HG03103 (cell line): ENCODE measurements at regions not wholly inside any gene's neighbourhood (a gene's known extent, or its start where the extent isn't known, plus 50 kb on each side); places are given as distances from the start of the nearest gene placed in this dataset.

Source experiments
- ATAC-seq: cut with Tn5 transposase; IDR thresholded peaks from one replicate; pipeline ENCODE4 v1.9.1; 2021; ENCODE audit warnings: low read depth; ENCODE audit not compliant: unreplicated experiment

- no peak for ATAC-seq
Observed at GRCh38 chr20:6882561-6883291, 115.2 kb downstream of the BMP2 start.

- ATAC-seq = no peak
Observed at GRCh38 chr20:6884114-6884513, 116.6 kb downstream of the BMP2 start.

- no peak for ATAC-seq
Observed at GRCh38 chr20:6886065-6886729, 118.7 kb downstream of the BMP2 start.

- no peak for ATAC-seq
Observed at GRCh38 chr20:6887966-6888365, 120.5 kb downstream of the BMP2 start.

- no peak for ATAC-seq
Observed at GRCh38 chr20:6888736-6889395, 121.4 kb downstream of the BMP2 start.

- no peak for ATAC-seq
Observed at GRCh38 chr20:6892724-6893123, 125.2 kb downstream of the BMP2 start.

- no peak for ATAC-seq
Observed at GRCh38 chr20:6898928-6899327, 131.4 kb downstream of the BMP2 start.

GRCh38 chr20:6906871-6907270 is 139.4 kb downstream of the BMP2 start:
- no peak for ATAC-seq

- no peak for ATAC-seq
Observed at GRCh38 chr20:6908673-6909072, 141.2 kb downstream of the BMP2 start.

- no peak for ATAC-seq
Observed at GRCh38 chr20:6909608-6910007, 142.1 kb downstream of the BMP2 start.

- no peak for ATAC-seq
Observed at GRCh38 chr20:6914986-6915385, 147.5 kb downstream of the BMP2 start.

- no peak for ATAC-seq
Observed at GRCh38 chr20:6916938-6917337, 149.5 kb downstream of the BMP2 start.

- no peak for ATAC-seq
Observed at GRCh38 chr20:6919792-6920468, 152.4 kb downstream of the BMP2 start.

- no peak for ATAC-seq
Observed at GRCh38 chr20:6920991-6921613, 153.6 kb downstream of the BMP2 start.

- no peak for ATAC-seq
Observed at GRCh38 chr20:6921717-6922386, 154.4 kb downstream of the BMP2 start.

- no peak for ATAC-seq
Observed at GRCh38 chr20:6924681-6925080, 157.2 kb downstream of the BMP2 start.

GRCh38 chr20:6925744-6926278 is 158.3 kb downstream of the BMP2 start:
- no peak for ATAC-seq

- no peak for ATAC-seq
Observed at GRCh38 chr20:6940048-6940447, 172.6 kb downstream of the BMP2 start.

GRCh38 chr20:6940876-6941275 is 173.4 kb downstream of the BMP2 start:
- ATAC-seq = no peak

- ATAC-seq = no peak
Observed at GRCh38 chr20:6941571-6941970, 174.1 kb downstream of the BMP2 start.
